Pancreas (tissue), 10 donors: ENCODE measurements at regions not wholly inside any gene's neighbourhood (a gene's known extent, or its start where the extent isn't known, plus 50 kb on each side); places are given as distances from the start of the nearest gene placed in this dataset.
A peak's percentile ranks its signal among the peaks of the same experiment; 100 is the strongest.

Experiments
- ATAC-seq, 4 donors: fragments of 200-7000 bp; cut with Tn5 transposase; one replicate each; pipeline versions ENCODE4 v1.8.0 to v1.9.1; 2020; ENCODE audit warnings: mild to moderate bottlenecking in 4 of 4, moderate library complexity in 4 of 4
- DNase-seq, 6 donors: peaks; one replicate each; pipeline ENCODE4 v3.0.0-alpha.2; 2020
- FAIRE-seq: peaks from 2 replicates; lab custom pipeline; 2012; peaks lifted over from hg19 to GRCh38; lab: Jason Lieb, UNC
- H3K27ac ChIP-seq, 4 donors: fragments of 200-600 bp; sonication (generic); 1 replicate in 3 of 4; 2 replicates in 1 of 4; pipeline versions ENCODE4 v1.5.0 to v1.8.0; 2020
- H3K27me3 ChIP-seq, 4 donors: fragments of 200-600 bp; one replicate each; pipeline ENCODE4 v1.8.0; 2021
- H3K36me3 ChIP-seq, 3 donors: fragments of 200-600 bp; sonication (generic) in 1 of 3; one replicate each; pipeline versions ENCODE4 v1.5.0 to v1.8.0; 2020 to 2021
- H3K4me1 ChIP-seq, 3 donors: fragments of 200-600 bp; one replicate each; pipeline ENCODE4 v1.8.0; 2021
- H3K4me3 ChIP-seq, 4 donors: fragments of 200-600 bp; sonication (generic) in 2 of 4; one replicate each; pipeline versions ENCODE4 v1.5.0 to v1.8.0; 2020 to 2021
- H3K9me3 ChIP-seq, 4 donors: fragments of 200-600 bp; one replicate each; pipeline ENCODE4 v1.8.0; 2021
- CTCF ChIP-seq, 4 donors: fragments of 200-600 bp; sonication (generic) in 3 of 4; IDR thresholded peaks; one replicate each; pipeline versions ENCODE4 v1.5.0 to v1.8.0; 2021; ENCODE audit warnings: antibody characterized with exemption in 4 of 4
- WGBS, 2 donors: extraction: QIAGEN DNeasy Blood & Tissue Kit; methylation state at CpG; one replicate each; pipeline ENCODE4 v1.1.7; 2013; 5-methylcytosine and 5-hydroxymethylcytosine counted together
- intact Hi-C, 3 donors: fragments of 100-400 bp; cut with DNase I; formaldehyde crosslinking; loops; one replicate each; pipeline versions ENCODE4 v1.11.1 to v1.14.2; 2022
- donor health status: healthy with polysubstance abuse.
- donor health status: DM: no; HTN: no; CAD: no; lungs with moderate emphysema.
- donor health status: DM: no; HTN: no; CAD: no.
- donor health status: control.
- donor health status: control.
- donor health status: Bipolar disorder and iron deficiency.
- donor health status: DM: yes; HTN: yes; CAD: no.
- donor health status: DM: no; HTN: no; CAD: no.
- donor health status: DM: no; HTN: no; CAD: no.
- donor health status: DM: yes; HTN: yes; CAD: no.

GRCh38 chrX:147468600-147468999 lies 443.1 kb upstream of the FMR1 start:
- no peak for ATAC-seq
- no peaks in the 10 kb centered on the region for H3K4me1 ChIP-seq
- no peak for FAIRE-seq

DNA sequence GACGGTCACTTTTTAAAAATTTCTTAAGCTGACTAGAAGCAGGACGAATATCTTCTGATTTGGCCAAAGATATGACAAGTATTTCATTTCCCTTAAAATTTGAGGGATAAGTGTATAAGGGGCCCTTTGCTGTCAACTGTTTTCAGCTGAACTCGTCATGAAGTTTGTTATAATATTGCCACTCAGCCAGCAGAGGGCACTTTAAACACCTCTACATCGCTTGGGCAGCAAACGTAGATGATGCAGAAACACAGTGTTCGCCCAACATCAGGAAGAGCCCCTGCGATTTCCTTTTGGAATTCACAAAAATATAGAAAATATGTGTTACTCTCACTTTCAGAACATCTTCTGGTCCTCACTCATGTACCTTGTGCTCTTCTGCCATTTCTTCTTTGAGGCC lies 435.7 kb upstream of the FMR1 start:
- TF ChIP-seq CTCF (IDR thresholded peaks at IDR 0.05) = peak in 1 of 4 donors; percentile 20
- no peak overlapping the region for H3K4me3 ChIP-seq
- H3K4me1 ChIP-seq = no peaks in the 10 kb centered on the region
- intact Hi-C loops = no loop called here
- no peaks in the 10 kb centered on the region for H3K9me3 ChIP-seq
- H3K27ac ChIP-seq = no peak overlapping the region
- ATAC-seq (peak in 2 of 4 donors; percentile 48 to 70), FAIRE-seq (no peak), DNase-seq (peak in 1 of 6 donors; percentile 17)
- H3K27me3 ChIP-seq = no peaks in the 10 kb centered on the region
- no peaks in the 10 kb centered on the region for H3K36me3 ChIP-seq
- WGBS, 2 donors = 15 to 22% methylated on average over 7 of the region's 7 CpGs

More at GRCh38 chrX:147468600-147468999, 443.1 kb upstream of the FMR1 start:
- Histone ChIP-seq H3K27me3 (peaks cover 0 to 4% (median 2%) of the 10 kb centered on the region in 4 donors), H3K4me3 (no peak overlapping the region), H3K9me3 (no peaks in the 10 kb centered on the region), H3K36me3 (no peaks in the 10 kb centered on the region), H3K27ac (no peak overlapping the region)
- intact Hi-C loops = no loop called here
- 46 to 58% methylated on average over 4 of the region's 4 CpGs for WGBS, 2 donors
- DNase-seq = no peak
- TF ChIP-seq CTCF (IDR thresholded peaks at IDR 0.05) = no peak

DNA sequence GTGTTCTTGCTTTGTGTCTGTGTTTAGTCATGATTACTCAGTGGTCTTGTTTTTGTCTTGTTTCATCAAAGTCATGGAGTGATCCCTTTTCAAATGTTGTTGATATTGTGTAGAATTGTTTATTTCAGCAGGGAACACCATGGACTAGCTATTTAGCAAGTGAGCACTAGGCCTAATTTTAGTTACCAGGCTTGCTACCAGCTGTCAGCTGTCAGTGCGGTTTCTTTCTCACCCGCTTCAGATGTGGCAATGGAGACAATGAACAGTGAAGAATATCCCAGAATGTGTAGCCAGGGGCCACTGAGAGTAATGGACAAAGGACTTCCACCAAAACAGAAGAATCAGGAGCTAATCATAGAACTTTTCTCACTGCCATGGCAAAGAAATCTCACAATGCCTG lies 432.8 kb upstream of the FMR1 start:
- Histone ChIP-seq H3K4me3 (no peak overlapping the region), H3K27me3 (no peaks in the 10 kb centered on the region), H3K36me3 (no peaks in the 10 kb centered on the region), H3K27ac (no peak overlapping the region), H3K4me1 (no peaks in the 10 kb centered on the region), H3K9me3 (no peaks in the 10 kb centered on the region)
- intact Hi-C loops = no loop called here
- DNase-seq (no peak), FAIRE-seq (no peak), ATAC-seq (no peak)
- 89 to 94% methylated on average over 2 of the region's 2 CpGs for WGBS, 2 donors
- TF ChIP-seq CTCF (IDR thresholded peaks at IDR 0.05) = no peak

DNA sequence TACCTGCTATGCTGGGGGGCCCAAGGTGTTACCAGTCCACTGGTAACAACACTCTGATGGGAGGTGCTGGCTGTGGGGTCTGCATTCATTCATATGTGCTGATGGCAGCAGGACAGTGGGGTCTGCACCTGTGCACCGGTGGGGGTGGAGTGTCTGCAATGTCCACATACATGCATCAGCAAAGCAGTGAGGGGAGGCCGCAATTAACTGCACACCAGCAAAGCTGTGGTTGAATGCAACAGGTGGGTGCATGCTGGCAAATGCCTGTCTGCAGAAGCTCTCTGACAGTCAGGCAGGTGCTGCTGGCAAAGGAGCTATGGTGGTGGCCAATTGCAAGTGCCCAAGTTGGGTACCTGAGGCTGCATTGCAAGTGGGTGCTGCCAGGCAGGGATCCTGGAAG lies 426.5 kb upstream of the FMR1 start:
- no peaks in the 10 kb centered on the region for H3K4me1 ChIP-seq
- H3K27ac ChIP-seq = no peak overlapping the region
- no peak for TF ChIP-seq CTCF (IDR thresholded peaks at IDR 0.05)
- H3K4me3 ChIP-seq = no peak overlapping the region
- no peaks in the 10 kb centered on the region for H3K9me3 ChIP-seq
- intact Hi-C loops = no loop called here
- DNase-seq (peak in 1 of 6 donors; percentile 20), FAIRE-seq (no peak), ATAC-seq (no peak)
- no peaks in the 10 kb centered on the region for H3K27me3 ChIP-seq
- 78% methylated on average over 2 of the region's 2 CpGs for WGBS, 2 donors
- H3K36me3 ChIP-seq = no peaks in the 10 kb centered on the region

GRCh38 chrX:147494365-147494764 lies 417.4 kb upstream of the FMR1 start:
- Histone ChIP-seq H3K4me1 (no peaks in the 10 kb centered on the region), H3K36me3 (no peaks in the 10 kb centered on the region), H3K27me3 (no peaks in the 10 kb centered on the region), H3K4me3 (no peak overlapping the region), H3K27ac (no peak overlapping the region), H3K9me3 (no peaks in the 10 kb centered on the region)
- ATAC-seq (no peak), DNase-seq (no peak), FAIRE-seq (no peak)
- WGBS, 2 donors = 38 to 65% methylated on average over 1 of the region's 1 CpG
- TF ChIP-seq CTCF (IDR thresholded peaks at IDR 0.05) = no peak
- intact Hi-C loops = no loop called here
